RWPE2 (cell line): ENCODE measurements at regions not wholly inside any gene's neighbourhood (a gene's known extent, or its start where the extent isn't known, plus 50 kb on each side); places are given as distances from the start of the nearest gene placed in this dataset.

ENCODE experiments used
- ATAC-seq: fragments of 200-7000 bp; cut with Tn5 transposase; 3 replicates; pipeline ENCODE4 v1.9.1; 2021; ENCODE audit warnings: low read depth
- DNase-seq: peaks from one replicate; pipeline ENCODE4 v3.0.0-alpha.2; 2020; ENCODE audit warnings: low spot score
- H3K27ac ChIP-seq: fragments of 450-650 bp; 2 replicates; pipeline ENCODE4 v1.5.1; 2017; ENCODE audit warnings: mild to moderate bottlenecking; ENCODE audit not compliant: poor library complexity, severe bottlenecking
- H3K27me3 ChIP-seq: fragments of 250-450 bp; sonication (Bioruptor Pico); 2 replicates; pipeline ENCODE4 v1.5.1; 2021; ENCODE audit warnings: mild to moderate bottlenecking, moderate library complexity; ENCODE audit not compliant: insufficient read depth, poor library complexity, severe bottlenecking
- H3K36me3 ChIP-seq: fragments of 250-450 bp; sonication (Bioruptor Pico); 2 replicates; pipeline ENCODE4 v1.5.1; 2020; ENCODE audit warnings: low read depth, mild to moderate bottlenecking, moderate library complexity
- H3K4me1 ChIP-seq: fragments of 250-450 bp; sonication (Bioruptor Pico); 2 replicates; pipeline ENCODE4 v1.5.1; 2021; ENCODE audit warnings: mild to moderate bottlenecking, moderate library complexity; ENCODE audit not compliant: insufficient read depth, poor library complexity, severe bottlenecking
- H3K4me3 ChIP-seq: fragments of 250-450 bp; sonication (Bioruptor Pico); 2 replicates; pipeline ENCODE4 v1.5.1; 2021; ENCODE audit warnings: mild to moderate bottlenecking, moderate library complexity; ENCODE audit not compliant: severe bottlenecking
- H3K9me3 ChIP-seq: fragments of 250-450 bp; sonication (Bioruptor Pico); 2 replicates; pipeline ENCODE4 v1.5.1; 2021; ENCODE audit warnings: mild to moderate bottlenecking, moderate library complexity; ENCODE audit not compliant: severe bottlenecking
- CTCF ChIP-seq: fragments of 450-650 bp; IDR thresholded peaks from one replicate; pipeline ENCODE4 v1.5.1; 2017; ENCODE audit warnings: mild to moderate bottlenecking, moderate library complexity; ENCODE audit not compliant: poor library complexity, severe bottlenecking

DNA sequence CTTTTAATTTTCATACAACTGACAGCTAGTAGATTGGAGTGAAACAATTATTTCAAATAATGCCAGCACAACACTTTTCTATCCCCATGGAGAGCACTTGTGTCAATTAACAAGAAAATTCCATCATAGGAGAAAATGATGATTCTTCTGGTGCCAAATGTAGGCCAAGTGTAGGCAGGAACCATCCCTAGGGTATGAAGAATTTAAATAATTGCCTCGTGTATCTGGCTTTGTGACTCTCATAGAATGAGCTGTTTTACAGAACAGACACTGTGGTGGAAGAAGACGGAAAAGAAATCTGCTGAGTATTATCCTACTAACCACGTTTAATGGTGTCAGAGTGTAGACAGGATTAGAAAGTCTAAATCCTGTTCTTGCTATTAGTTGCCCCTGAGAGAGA is 1542.2 kb downstream of the LRRC4C start:
- no peak overlapping the region for H3K27ac ChIP-seq
- H3K27me3 ChIP-seq: no peaks in the 10 kb centered on the region
- no peak for DNase-seq
- H3K4me3 ChIP-seq: no peak overlapping the region
- no peaks in the 10 kb centered on the region for H3K36me3 ChIP-seq
- H3K4me1 ChIP-seq: no peaks in the 10 kb centered on the region
- no peaks in the 10 kb centered on the region for H3K9me3 ChIP-seq
- TF ChIP-seq CTCF: no peak
- no peak for ATAC-seq

DNA sequence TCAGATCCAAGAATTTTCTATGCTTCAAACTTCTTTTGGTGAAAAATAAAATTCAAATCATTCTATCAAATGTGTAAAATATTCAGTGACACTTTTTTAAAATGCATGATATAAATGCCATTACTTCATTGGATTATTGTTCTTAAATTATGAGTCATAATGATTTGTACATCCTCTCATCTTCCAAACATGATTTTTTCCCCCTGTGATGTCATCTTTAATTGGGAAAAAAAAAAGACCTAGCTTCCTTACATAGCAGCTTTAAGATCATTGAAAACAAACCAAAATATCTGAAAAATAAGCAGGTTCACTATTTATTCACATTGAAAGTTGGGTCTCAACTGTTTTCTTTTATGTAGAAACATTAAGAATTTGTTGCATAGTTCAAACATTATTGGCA is 1549.4 kb downstream of the LRRC4C start:
- ATAC-seq (no peak), DNase-seq (no peak)
- Histone ChIP-seq H3K9me3 (no peaks in the 10 kb centered on the region), H3K36me3 (no peaks in the 10 kb centered on the region), H3K4me3 (no peak overlapping the region), H3K27ac (no peak overlapping the region), H3K27me3 (no peaks in the 10 kb centered on the region), H3K4me1 (no peaks in the 10 kb centered on the region)
- no peak for TF ChIP-seq CTCF

- Histone ChIP-seq H3K9me3 (no peaks in the 10 kb centered on the region), H3K36me3 (no peaks in the 10 kb centered on the region), H3K27ac (no peak overlapping the region), H3K4me3 (no peak overlapping the region), H3K4me1 (no peaks in the 10 kb centered on the region), H3K27me3 (peaks cover 4% of the 10 kb centered on the region)
- DNase-seq: no peak
- ATAC-seq: no peak
- no peak for TF ChIP-seq CTCF
Measured at GRCh38 chr11:39860931-39861330, 1598.5 kb downstream of the LRRC4C start.

GRCh38 chr11:39817241-39817640 is 1642.2 kb downstream of the LRRC4C start:
- H3K27ac ChIP-seq: no peak overlapping the region
- H3K4me1 ChIP-seq: no peaks in the 10 kb centered on the region
- no peaks in the 10 kb centered on the region for H3K9me3 ChIP-seq
- no peak overlapping the region for H3K4me3 ChIP-seq
- no peaks in the 10 kb centered on the region for H3K27me3 ChIP-seq
- ATAC-seq: no peak
- no peaks in the 10 kb centered on the region for H3K36me3 ChIP-seq
- DNase-seq: no peak
- TF ChIP-seq CTCF: no peak

DNA sequence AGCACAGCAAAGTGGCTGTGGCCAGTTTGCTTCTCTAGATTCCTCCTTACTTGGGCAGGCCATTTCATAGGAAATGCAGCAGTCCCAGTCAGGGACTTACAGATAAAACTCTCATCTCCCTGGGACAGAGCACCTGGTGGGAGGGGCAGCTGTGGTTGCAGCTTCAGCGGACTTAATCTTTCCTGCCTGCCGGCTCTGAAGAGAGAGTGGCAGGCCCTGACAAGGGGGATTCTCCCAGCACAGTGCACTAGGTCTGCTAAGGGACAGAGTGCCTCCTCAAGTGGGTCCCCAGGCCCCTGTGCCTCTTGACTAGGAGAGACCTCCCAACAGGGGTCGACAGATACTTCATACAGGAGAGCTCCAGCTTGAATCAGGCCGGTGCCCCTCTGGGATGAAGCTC is 1649.1 kb downstream of the LRRC4C start:
- Histone ChIP-seq H3K4me3 (no peak overlapping the region), H3K27ac (no peak overlapping the region), H3K9me3 (no peaks in the 10 kb centered on the region), H3K4me1 (peaks cover 15% of the 10 kb centered on the region), H3K36me3 (no peaks in the 10 kb centered on the region), H3K27me3 (no peaks in the 10 kb centered on the region)
- no peak for TF ChIP-seq CTCF
- no peak for ATAC-seq
- DNase-seq: no peak
